A673 (cell line): ENCODE measurements at regions not wholly inside any gene's neighbourhood (a gene's known extent, or its start where the extent isn't known, plus 50 kb on each side); places are given as distances from the start of the nearest gene placed in this dataset.

Source experiments
- BruUV-seq: library from RNA; stranded (reverse); fragments of 400-500 nt; replicated peaks from 2 replicates; lab custom pipeline; 2021; lab: Mats Ljungman, UMichigan
- CTCF ChIA-PET: fragments of 300-600 bp; sonication (Branson Sonifier 250); formaldehyde crosslinking; loops from one replicate; lab custom pipeline; 2022; ENCODE audit warnings: antibody characterized with exemption; lab: Charles Lee
- POLR2A ChIA-PET: fragments of 300-600 bp; sonication (Branson Sonifier 250); formaldehyde crosslinking; loops from one replicate; lab custom pipeline; 2022; ENCODE audit warnings: antibody characterized with exemption; ENCODE audit not compliant: low non-redundant PET; lab: Charles Lee
- DNase-seq: peaks from one replicate; pipeline ENCODE4 v3.0.0-alpha.2; 2015; ENCODE audit warnings: low spot score
- H3K27ac ChIP-seq: fragments of 200-600 bp; sonication (generic); 2 replicates; pipeline ENCODE4 v1.5.1; 2016; ENCODE audit warnings: mixed run types, low read depth, mild to moderate bottlenecking, mixed read lengths, antibody characterized with exemption, low read length; ENCODE audit not compliant: poor library complexity, severe bottlenecking
- H3K27me3 ChIP-seq: fragments of 200-600 bp; sonication (generic); replicated peaks from 2 replicates; pipeline ENCODE4 v1.6.1; 2017; ENCODE audit warnings: mixed run types, low read depth, mild to moderate bottlenecking, mixed read lengths, antibody characterized with exemption, low read length; ENCODE audit not compliant: insufficient read depth, poor library complexity
- H3K36me3 ChIP-seq: fragments of 200-600 bp; sonication (generic); 2 replicates; pipeline ENCODE4 v1.6.1; 2016; ENCODE audit warnings: mixed run types, mild to moderate bottlenecking, mixed read lengths, antibody characterized with exemption, low read length; ENCODE audit not compliant: insufficient read depth, poor library complexity, severe bottlenecking
- H3K4me1 ChIP-seq: fragments of 200-600 bp; sonication (generic); 2 replicates; pipeline ENCODE4 v1.6.1; 2017; ENCODE audit warnings: mixed run types, mild to moderate bottlenecking, mixed read lengths, antibody characterized with exemption, low read length; ENCODE audit not compliant: insufficient read depth, poor library complexity, severe bottlenecking
- H3K4me3 ChIP-seq: fragments of 200-600 bp; sonication (generic); 2 replicates; pipeline ENCODE4 v1.5.1; 2016; ENCODE audit warnings: low read depth, mixed run types, mild to moderate bottlenecking, mixed read lengths, low read length; ENCODE audit not compliant: poor library complexity, severe bottlenecking
- H3K9me3 ChIP-seq: fragments of 200-600 bp; sonication (generic); 2 replicates; pipeline ENCODE4 v1.6.1; 2016; ENCODE audit warnings: mixed run types, low read depth, mild to moderate bottlenecking, mixed read lengths, antibody characterized with exemption, low read length; ENCODE audit not compliant: poor library complexity, severe bottlenecking
- CTCF ChIP-seq: fragments of 300-800, 200-600 bp; sonication (generic); conservative IDR thresholded peaks from 2 replicates; pipeline ENCODE4 v1.5.1; 2017; ENCODE audit warnings: low read depth, mild to moderate bottlenecking, antibody characterized with exemption, low read length, moderate library complexity, mixed read lengths
- EZH2 ChIP-seq: fragments of 200-600 bp; sonication (generic); IDR thresholded peaks from 2 replicates; pipeline ENCODE4 v1.6.1; 2017; ENCODE audit warnings: borderline replicate concordance, low read depth, mild to moderate bottlenecking, mixed read lengths, antibody characterized with exemption, low read length; ENCODE audit not compliant: poor library complexity, severe bottlenecking
- intact Hi-C: fragments of 100-400 bp; cut with micrococcal nuclease; formaldehyde crosslinking; loops from one replicate; pipeline ENCODE4 v1.10.0; 2022; ENCODE audit not compliant: unreplicated experiment

GRCh38 chr7:53811555-53812079, 730.6 kb upstream of the VSTM2A start:
- Histone ChIP-seq H3K9me3 (peaks cover 54% of the 10 kb centered on the region), H3K27me3 (no peaks in the 10 kb centered on the region), H3K4me3 (no peak overlapping the region), H3K27ac (no peak overlapping the region), H3K36me3 (no peaks in the 10 kb centered on the region), H3K4me1 (no peaks in the 10 kb centered on the region)
- DNase-seq = no peak
- intact Hi-C loops = no loop called here
- POLR2A ChIA-PET = no interaction called here
- TF ChIP-seq CTCF = no peak
- no peak for TF ChIP-seq EZH2
- CTCF ChIA-PET = no interaction called here
- BruUV-seq = no TSS peak

DNA sequence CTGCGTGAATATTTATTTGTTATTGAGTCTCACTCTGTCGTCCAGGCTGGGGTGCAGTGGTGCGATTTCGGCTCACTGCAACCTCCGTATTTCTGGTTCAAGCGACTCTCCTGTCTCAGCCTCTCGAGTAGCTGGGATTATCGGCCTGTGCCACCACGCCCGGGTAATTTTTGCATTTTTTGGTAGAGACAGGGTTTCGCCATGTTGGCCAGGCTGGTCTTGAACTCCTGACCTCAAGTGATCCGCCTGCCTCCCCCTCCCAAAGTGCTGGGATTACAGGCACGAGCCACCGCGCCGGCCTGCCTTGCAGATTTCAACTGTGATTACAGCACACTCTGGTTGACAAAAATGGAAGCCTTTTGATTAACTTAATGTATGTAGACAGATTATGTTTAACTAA, 730.0 kb upstream of the VSTM2A start:
- TF ChIP-seq EZH2 (no peak), CTCF (no peak)
- Histone ChIP-seq H3K27me3 (no peaks in the 10 kb centered on the region), H3K36me3 (no peaks in the 10 kb centered on the region), H3K4me3 (no peak overlapping the region), H3K9me3 (peaks cover 56% of the 10 kb centered on the region), H3K4me1 (no peaks in the 10 kb centered on the region), H3K27ac (no peak overlapping the region)
- no peak for DNase-seq
- CTCF ChIA-PET = no interaction called here
- intact Hi-C loops = no loop called here
- BruUV-seq = no TSS peak
- POLR2A ChIA-PET = no interaction called here

GRCh38 chr7:53835301-53835700, 706.9 kb upstream of the VSTM2A start:
- BruUV-seq = no TSS peak
- DNase-seq = no peak
- no peaks in the 10 kb centered on the region for H3K27me3 ChIP-seq
- POLR2A ChIA-PET = no interaction called here
- no peaks in the 10 kb centered on the region for H3K36me3 ChIP-seq
- H3K4me3 ChIP-seq = no peak overlapping the region
- H3K4me1 ChIP-seq = no peaks in the 10 kb centered on the region
- H3K27ac ChIP-seq = no peak overlapping the region
- CTCF ChIA-PET = no interaction called here
- intact Hi-C loops = no loop called here
- peaks cover 34% of the 10 kb centered on the region for H3K9me3 ChIP-seq
- TF ChIP-seq CTCF = no peak
- TF ChIP-seq EZH2 = no peak
